ENCODE measurements at regions not wholly inside any gene's neighbourhood (a gene's known extent, or its start where the extent isn't known, plus 50 kb on each side); places are given as distances from the start of the nearest gene placed in this dataset.
"Not testable (repeated sequence)": the region's sequence is repeated elsewhere in the genome, so short reads cannot be mapped to it uniquely, and the experiment has no call there.

DNA sequence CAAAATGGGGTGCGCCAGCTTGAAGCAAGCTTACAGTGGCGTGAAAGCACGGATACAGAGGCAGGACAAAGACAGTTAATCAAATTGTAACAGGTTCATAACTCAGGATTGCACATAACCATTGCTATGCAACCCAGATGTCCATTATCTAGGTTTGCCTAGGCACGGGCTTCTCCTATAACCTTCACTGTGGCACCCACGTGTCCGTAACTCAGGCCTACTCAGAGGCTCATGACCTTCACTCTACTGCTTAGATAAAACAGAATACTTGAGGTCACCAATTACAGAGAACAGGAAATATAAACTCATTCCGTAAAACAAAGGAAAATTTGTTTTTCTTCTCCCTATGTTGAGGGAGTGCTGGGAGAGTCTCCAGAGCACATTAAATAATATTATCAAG is 1585.9 kb upstream of the PRMT6 start:
- not testable (repeated sequence) for TF ChIP-seq POLR2A (IDR thresholded peaks at IDR 0.05)
- TF ChIP-seq, protein P1, sequence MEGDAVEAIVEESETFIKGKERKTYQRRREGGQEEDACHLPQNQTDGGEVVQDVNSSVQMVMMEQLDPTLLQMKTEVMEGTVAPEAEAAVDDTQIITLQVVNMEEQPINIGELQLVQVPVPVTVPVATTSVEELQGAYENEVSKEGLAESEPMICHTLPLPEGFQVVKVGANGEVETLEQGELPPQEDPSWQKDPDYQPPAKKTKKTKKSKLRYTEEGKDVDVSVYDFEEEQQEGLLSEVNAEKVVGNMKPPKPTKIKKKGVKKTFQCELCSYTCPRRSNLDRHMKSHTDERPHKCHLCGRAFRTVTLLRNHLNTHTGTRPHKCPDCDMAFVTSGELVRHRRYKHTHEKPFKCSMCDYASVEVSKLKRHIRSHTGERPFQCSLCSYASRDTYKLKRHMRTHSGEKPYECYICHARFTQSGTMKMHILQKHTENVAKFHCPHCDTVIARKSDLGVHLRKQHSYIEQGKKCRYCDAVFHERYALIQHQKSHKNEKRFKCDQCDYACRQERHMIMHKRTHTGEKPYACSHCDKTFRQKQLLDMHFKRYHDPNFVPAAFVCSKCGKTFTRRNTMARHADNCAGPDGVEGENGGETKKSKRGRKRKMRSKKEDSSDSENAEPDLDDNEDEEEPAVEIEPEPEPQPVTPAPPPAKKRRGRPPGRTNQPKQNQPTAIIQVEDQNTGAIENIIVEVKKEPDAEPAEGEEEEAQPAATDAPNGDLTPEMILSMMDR (IDR thresholded peaks at IDR 0.05 in 4 of 5, conservative IDR thresholded peaks at IDR 0.05 in 1 of 5) = not testable (repeated sequence)
